HepG2 (cell line): ENCODE measurements at regions not wholly inside any gene's neighbourhood (a gene's known extent, or its start where the extent isn't known, plus 50 kb on each side); places are given as distances from the start of the nearest gene placed in this dataset.

Source experiments
- ATAC-seq: fragments of 200-7000 bp; cut with Tn5 transposase; 3 replicates; pipeline ENCODE4 v1.9.1; 2020; ENCODE audit warnings: mild to moderate bottlenecking, moderate library complexity
- BruUV-seq: library from RNA; stranded (reverse); fragments of 400-500 nt; replicated peaks from 2 replicates; lab custom pipeline; 2021; lab: Mats Ljungman, UMichigan
- CTCF ChIA-PET: fragments of 300-600 bp; formaldehyde crosslinking; extraction: SDS; loops from one replicate; lab custom pipeline; 2021; ENCODE audit warnings: low total read pairs, inconsistent platforms, low intra/inter-chr PET ratio; lab: Yijun Ruan, JAX
- POLR2A ChIA-PET: fragments of 350-600 bp; sonication (Branson Sonifier 250); formaldehyde crosslinking; loops from one replicate; lab custom pipeline; 2020; ENCODE audit warnings: antibody characterized with exemption, inconsistent platforms; lab: Yijun Ruan, JAX
- DNase-seq: peaks from one replicate; pipeline ENCODE4 v3.0.0-alpha.2; 2015; ENCODE audit warnings: low spot score
- FAIRE-seq: peaks from 3 replicates; lab custom pipeline; 2011; peaks lifted over from hg19 to GRCh38; lab: Jason Lieb, UNC
- H2AFZ ChIP-seq: one replicate; pipeline ENCODE4 v1.6.1; 2011; ENCODE audit warnings: low read length, inconsistent platforms
- H3K27ac ChIP-seq: fragments of 300-600 bp; 3 replicates; pipeline ENCODE4 v1.8.0; 2011; ENCODE audit warnings: mixed run types, mild to moderate bottlenecking, mixed read lengths, low read length, inconsistent platforms; ENCODE audit not compliant: insufficient read depth; ENCODE audit errors: extremely low read length
- H3K27me3 ChIP-seq, 2 experiments: fragments of 200-600 bp in 1 of 2; 2 replicates in 1 of 2; 3 replicates in 1 of 2; pipeline versions ENCODE4 v1.6.0 to v1.8.0; 2011; ENCODE audit warnings: low read length in 2 of 2, mild to moderate bottlenecking in 2 of 2, moderate library complexity in 2 of 2, inconsistent platforms in 1 of 2; ENCODE audit not compliant: insufficient read depth in 2 of 2, control insufficient read depth in 1 of 2
- H3K36me3 ChIP-seq, 2 experiments: fragments of 200-600 bp in 1 of 2; replicated peaks in 1 of 2; 2 replicates in 1 of 2; 3 replicates in 1 of 2; pipeline versions ENCODE4 v1.5.1 to v1.8.0; 2011; ENCODE audit warnings: low read length in 2 of 2, inconsistent platforms in 1 of 2; ENCODE audit not compliant: insufficient read depth in 2 of 2, control insufficient read depth in 1 of 2
- H3K4me1 ChIP-seq: 2 replicates; pipeline ENCODE4 v1.5.1; 2012; ENCODE audit warnings: low read length, inconsistent platforms; ENCODE audit not compliant: insufficient read depth
- H3K4me2 ChIP-seq: 2 replicates; pipeline ENCODE4 v1.6.0; 2011; ENCODE audit warnings: low read depth, low read length, inconsistent platforms
- H3K4me3 ChIP-seq, 3 experiments: fragments of 200-600 bp in 1 of 3; sonication (generic), shearing (Covaris generic) in 1 of 3; replicated peaks in 1 of 3; 2 replicates each; pipeline ENCODE4 v1.5.1; 2011 to 2016; ENCODE audit warnings: low read length in 3 of 3, inconsistent platforms in 2 of 3, low read depth in 2 of 3, mild to moderate bottlenecking in 2 of 3, control low read depth in 1 of 3, mixed read lengths in 1 of 3; ENCODE audit not compliant: insufficient read depth in 1 of 3
- H3K79me2 ChIP-seq: one replicate; pipeline ENCODE4 v1.6.1; 2011; ENCODE audit warnings: low read length, inconsistent platforms; ENCODE audit not compliant: insufficient read depth
- H3K9ac ChIP-seq: 2 replicates; pipeline ENCODE4 v1.6.0; 2011; ENCODE audit warnings: mild to moderate bottlenecking, low read depth, low read length, inconsistent platforms; ENCODE audit not compliant: insufficient read depth
- H3K9me3 ChIP-seq: 2 replicates; pipeline ENCODE4 v1.5.1; 2012; ENCODE audit warnings: mild to moderate bottlenecking, low read length
- H4K20me1 ChIP-seq: 2 replicates; pipeline ENCODE4 v1.6.0; 2011; ENCODE audit warnings: inconsistent platforms, mild to moderate bottlenecking, low read length, moderate library complexity; ENCODE audit not compliant: insufficient read depth
- CBFB ChIP-seq: sonication (generic); formaldehyde crosslinking; IDR thresholded peaks from 2 replicates; pipeline ENCODE4 v1.4.0; 2020; ENCODE audit warnings: missing genetic modification reagents
- HNRNPL ChIP-seq: fragments of 200-400 bp; formaldehyde crosslinking; IDR thresholded peaks from 2 replicates; pipeline ENCODE4 v1.6.1; 2017; ENCODE audit warnings: mild to moderate bottlenecking, low read depth, low read length
- JDP2 ChIP-seq: sonication (generic); formaldehyde crosslinking; IDR thresholded peaks from 2 replicates; pipeline ENCODE4 v1.8.1; 2022; ENCODE audit warnings: missing genetic modification reagents, borderline replicate concordance
- KLF11 ChIP-seq: IDR thresholded peaks from 2 replicates; pipeline ENCODE4 v1.6.1; 2016; ENCODE audit warnings: missing compliant biosample characterization
- MED13 ChIP-seq: sonication (generic); formaldehyde crosslinking; IDR thresholded peaks from 2 replicates; pipeline ENCODE4 v1.5.0; 2020; ENCODE audit warnings: missing genetic modification reagents
- MYNN ChIP-seq: sonication (generic); formaldehyde crosslinking; IDR thresholded peaks from 2 replicates; pipeline ENCODE4 v1.4.0; 2020; ENCODE audit warnings: mild to moderate bottlenecking, low read depth, missing genetic modification reagents
- MZF1 ChIP-seq: sonication (generic); formaldehyde crosslinking; IDR thresholded peaks from 2 replicates; pipeline ENCODE4 v1.8.1; 2023; ENCODE audit warnings: mild to moderate bottlenecking, missing genetic modification reagents, borderline replicate concordance
- SETDB1 ChIP-seq: sonication (generic); formaldehyde crosslinking; IDR thresholded peaks from 2 replicates; pipeline ENCODE4 v1.5.1; 2020; ENCODE audit warnings: missing genetic modification reagents, mild to moderate bottlenecking, borderline replicate concordance
- STAG1 ChIP-seq: sonication (generic); formaldehyde crosslinking; IDR thresholded peaks from 2 replicates; pipeline ENCODE4 v1.4.0; 2020; ENCODE audit warnings: missing genetic modification reagents
- ZNF468 ChIP-seq: sonication (generic); formaldehyde crosslinking; IDR thresholded peaks from 2 replicates; pipeline ENCODE4 v1.8.0; 2022; ENCODE audit warnings: mild to moderate bottlenecking, moderate library complexity, missing genetic modification reagents
- WGBS: methylation state at CpG from one replicate; pipeline ENCODE4 v1.1.6; 2017; ENCODE audit warnings: low lambda C conversion rate; 5-methylcytosine and 5-hydroxymethylcytosine counted together
- in situ Hi-C: cut with HindIII; loops from 2 replicates; pipeline ENCODE4 v1.10.0; 2017; ENCODE audit warnings: low pct_unique_long_range_greater_than_20kb; ENCODE audit not compliant: extremely low pct_ligation_motif_present
- intact Hi-C: fragments of 100-400 bp; cut with micrococcal nuclease; formaldehyde crosslinking; loops from one replicate; pipeline ENCODE4 v1.10.0; 2022; ENCODE audit not compliant: unreplicated experiment

DNA sequence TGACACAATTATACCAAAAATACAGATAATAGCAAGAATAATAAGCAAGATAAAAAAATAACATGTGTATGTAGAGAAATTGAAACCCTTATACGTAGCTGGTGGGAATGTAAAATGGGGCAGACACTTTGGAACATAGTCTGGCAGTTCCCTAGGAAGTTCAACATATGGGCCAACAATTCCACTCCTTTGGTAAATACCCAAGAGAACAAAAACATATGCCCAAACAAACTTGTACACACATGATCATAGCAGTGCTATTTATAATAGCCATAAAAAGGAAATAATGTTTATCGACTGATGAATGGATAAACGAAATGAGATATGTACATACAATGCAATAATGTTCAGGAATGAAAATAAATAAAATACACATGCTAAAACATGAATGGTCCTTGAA lies 462.4 kb upstream of the SORCS1 start:
- FAIRE-seq (no peak), ATAC-seq (no peak), DNase-seq (no peak)
- H3K9ac ChIP-seq, result no peak overlapping the region
- H2AFZ ChIP-seq, result no peak overlapping the region
- H3K4me3 ChIP-seq, result no peak overlapping the region
- BruUV-seq, result no TSS peak
- peaks cover 72% of the 10 kb centered on the region for H3K9me3 ChIP-seq
- CTCF ChIA-PET, result no interaction called here
- no peaks in the 10 kb centered on the region for H3K4me1 ChIP-seq
- POLR2A ChIA-PET, result no interaction called here
- in situ Hi-C loops, result no loop called here
- H4K20me1 ChIP-seq, result no peaks in the 10 kb centered on the region
- 9% methylated on average over 3 of the region's 3 CpGs for WGBS
- H3K79me2 ChIP-seq, result no peaks in the 10 kb centered on the region
- TF ChIP-seq CBFB (CRISPR knock-in tag) (no peak), SETDB1 (CRISPR knock-in tag) (no peak)
- H3K27me3 ChIP-seq, result no peaks in the 10 kb centered on the region
- no peak overlapping the region for H3K27ac ChIP-seq
- H3K36me3 ChIP-seq, result no peaks in the 10 kb centered on the region
- no peak overlapping the region for H3K4me2 ChIP-seq
- intact Hi-C loops, result no loop called here

DNA sequence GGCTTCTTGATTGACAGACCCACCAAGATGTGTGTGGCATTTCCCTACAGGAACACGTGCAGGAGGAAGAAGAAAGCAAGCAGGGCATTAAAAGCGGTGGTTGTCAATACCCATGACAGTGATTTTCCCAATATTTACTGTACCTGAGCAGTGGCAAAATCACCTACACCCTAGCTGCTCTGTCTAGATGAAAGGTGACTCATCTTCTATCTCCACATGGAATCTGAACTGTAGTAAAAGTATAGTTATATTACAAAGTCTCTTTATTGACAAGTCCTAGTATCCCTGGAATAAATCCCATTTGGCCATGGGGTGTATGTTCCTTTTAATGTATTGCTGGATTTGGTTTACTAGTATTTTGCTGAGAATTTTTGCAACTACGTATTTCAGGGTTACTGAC lies 458.8 kb upstream of the SORCS1 start:
- Histone ChIP-seq H3K4me1 (no peaks in the 10 kb centered on the region), H3K9ac (no peak overlapping the region), H2AFZ (no peak overlapping the region), H3K4me2 (no peak overlapping the region), H3K9me3 (peaks cover 79% of the 10 kb centered on the region), H3K79me2 (no peaks in the 10 kb centered on the region), H4K20me1 (no peaks in the 10 kb centered on the region), H3K27me3 (no peaks in the 10 kb centered on the region), H3K27ac (no peak overlapping the region), H3K36me3 (no peaks in the 10 kb centered on the region), H3K4me3 (no peak overlapping the region)
- ATAC-seq (no peak), FAIRE-seq (no peak), DNase-seq (no peak)
- ChIA-PET CTCF (no interaction called here), POLR2A (no interaction called here)
- WGBS, result 0% methylated on average over 3 of the region's 3 CpGs
- TF ChIP-seq HNRNPL (no peak), MZF1 (CRISPR knock-in tag) (no peak), MED13 (CRISPR knock-in tag) (no peak), MYNN (CRISPR knock-in tag) (no peak), KLF11 (CRISPR knock-in tag) (no peak), ZNF468 (CRISPR knock-in tag) (no peak), STAG1 (no peak), JDP2 (no peak)
- no TSS peak for BruUV-seq
- intact Hi-C loops, result no loop called here
- in situ Hi-C loops, result no loop called here
